HG03135 (cell line): ENCODE measurements at regions not wholly inside any gene's neighbourhood (a gene's known extent, or its start where the extent isn't known, plus 50 kb on each side); places are given as distances from the start of the nearest gene placed in this dataset.
"Not testable (repeated sequence)": the region's sequence is repeated elsewhere in the genome, so short reads cannot be mapped to it uniquely, and the experiment has no call there.

Source experiments
- ATAC-seq: cut with Tn5 transposase; IDR thresholded peaks from one replicate; pipeline ENCODE4 v1.9.1; 2021; ENCODE audit warnings: mild to moderate bottlenecking, moderate library complexity; ENCODE audit not compliant: unreplicated experiment

DNA sequence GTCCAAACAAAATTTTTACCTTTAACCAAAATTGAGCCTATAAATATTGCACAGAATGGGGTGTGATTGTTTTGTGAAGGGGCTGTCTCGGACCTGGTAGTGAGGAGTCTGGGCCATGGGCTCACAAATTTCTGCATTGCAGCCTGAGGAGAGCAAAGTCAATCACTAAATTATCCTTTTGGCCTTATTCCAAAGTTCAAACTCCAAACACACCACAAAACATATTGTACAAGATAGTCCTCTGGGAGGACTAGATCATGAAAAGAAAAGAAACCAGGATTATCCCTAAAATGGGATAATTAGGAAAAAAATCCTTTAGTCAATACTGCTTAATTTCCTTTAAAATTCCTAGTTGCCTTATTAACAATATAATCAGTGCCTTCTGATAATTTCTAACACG, 115.5 kb downstream of the BUB3 start:
- no peak for ATAC-seq

DNA sequence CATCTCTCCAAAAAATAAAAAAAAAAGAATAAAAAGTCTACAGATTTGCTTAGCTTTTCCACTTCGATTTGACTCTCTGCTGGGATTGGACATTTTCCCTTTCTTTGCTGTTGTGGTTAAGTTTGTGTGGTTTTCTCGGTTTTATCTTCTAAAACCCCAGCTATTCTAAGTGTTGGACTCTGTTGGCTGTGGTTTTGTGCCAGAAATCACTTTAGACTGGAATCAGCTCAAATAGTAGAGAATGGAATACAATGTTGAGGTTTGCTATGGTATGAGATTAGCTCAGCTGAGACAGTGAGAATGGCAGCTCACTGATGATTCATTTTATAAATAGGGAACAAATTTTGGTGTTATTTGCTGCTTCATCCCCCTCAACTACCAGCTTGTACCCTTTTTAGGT, 116.0 kb downstream of the BUB3 start:
- no peak for ATAC-seq

GRCh38 chr10:123270806-123271205, 116.6 kb downstream of the BUB3 start:
- ATAC-seq = no peak

DNA sequence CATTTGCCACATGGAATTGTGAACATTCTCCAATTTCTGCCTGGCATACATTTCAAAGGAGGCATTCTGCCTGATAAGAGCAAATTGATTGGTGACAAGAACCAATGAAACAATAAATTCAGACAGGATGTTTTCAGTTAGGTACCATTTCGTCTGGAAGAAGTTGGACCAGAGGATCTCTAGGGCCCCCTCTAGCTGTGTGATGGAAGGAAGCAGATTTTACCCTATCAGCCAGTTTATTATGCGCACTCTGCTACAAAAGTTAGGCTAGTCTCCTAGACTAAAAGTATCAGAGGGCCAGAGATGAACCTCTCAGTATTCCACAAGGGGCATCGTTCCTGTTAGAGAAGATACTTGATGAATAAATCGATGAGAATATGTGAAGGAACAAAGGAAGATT, 118.0 kb downstream of the BUB3 start:
- ATAC-seq = no peak

DNA sequence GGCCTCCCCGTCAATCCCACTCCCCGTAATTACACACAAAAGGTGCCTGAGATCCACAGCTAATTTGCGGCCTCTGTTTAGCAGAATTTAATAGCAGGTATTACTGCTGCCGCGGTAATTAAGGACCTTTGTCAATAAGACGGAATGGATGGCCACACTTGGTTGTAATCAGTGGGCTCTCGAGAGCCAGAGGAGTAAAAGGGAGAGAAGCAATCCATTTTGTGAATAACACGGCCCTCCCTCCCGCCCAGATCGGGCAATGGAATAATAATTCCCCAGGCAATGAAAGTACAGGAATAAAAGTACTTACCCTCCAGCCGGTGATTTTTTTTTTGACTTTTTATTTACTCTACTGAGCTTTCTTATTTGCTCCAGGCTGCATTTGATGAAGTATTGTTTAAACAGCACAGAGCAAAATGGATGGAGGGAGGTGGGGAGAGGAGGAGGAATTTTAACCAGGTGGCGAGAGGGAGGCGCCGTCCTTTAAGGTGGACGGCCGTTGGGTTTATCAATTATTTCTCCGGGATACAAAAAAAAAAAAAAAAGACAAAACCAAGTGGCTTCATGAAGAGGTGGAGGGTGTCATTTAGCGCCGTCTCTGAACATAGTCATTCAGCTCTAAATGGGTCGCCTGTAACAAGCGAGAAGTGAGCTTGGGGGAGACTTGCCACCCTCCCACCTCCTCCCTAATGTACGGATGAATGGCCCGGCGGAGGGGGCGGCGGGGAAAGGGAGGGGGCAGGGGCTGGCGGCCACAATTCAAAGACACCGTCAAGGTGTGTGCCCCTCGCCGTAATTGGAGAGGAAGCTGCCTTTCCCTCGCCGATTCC, 120.3 kb downstream of the BUB3 start:
- ATAC-seq = no peak

DNA sequence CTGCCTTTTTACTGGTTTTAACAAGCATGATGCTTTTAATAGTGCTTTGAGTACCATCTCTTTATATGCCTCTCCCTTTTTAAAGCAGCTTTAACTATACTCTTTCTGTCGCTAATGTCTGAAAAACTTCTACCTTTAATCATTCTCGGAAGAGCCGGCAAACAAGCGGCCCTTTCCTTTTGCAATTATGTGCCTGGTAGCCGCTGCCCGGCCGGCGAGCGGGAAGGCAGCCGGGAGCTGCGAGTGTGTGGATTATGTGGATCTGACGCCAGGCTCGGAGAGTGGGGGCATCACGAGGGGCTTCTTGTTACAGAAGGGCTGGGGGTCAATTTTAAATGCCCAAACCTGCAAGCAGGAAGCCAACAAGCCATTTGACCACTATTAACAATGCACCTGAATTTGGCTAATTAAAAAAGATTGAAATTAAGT, 120.9 kb downstream of the BUB3 start:
- no peak for ATAC-seq

DNA sequence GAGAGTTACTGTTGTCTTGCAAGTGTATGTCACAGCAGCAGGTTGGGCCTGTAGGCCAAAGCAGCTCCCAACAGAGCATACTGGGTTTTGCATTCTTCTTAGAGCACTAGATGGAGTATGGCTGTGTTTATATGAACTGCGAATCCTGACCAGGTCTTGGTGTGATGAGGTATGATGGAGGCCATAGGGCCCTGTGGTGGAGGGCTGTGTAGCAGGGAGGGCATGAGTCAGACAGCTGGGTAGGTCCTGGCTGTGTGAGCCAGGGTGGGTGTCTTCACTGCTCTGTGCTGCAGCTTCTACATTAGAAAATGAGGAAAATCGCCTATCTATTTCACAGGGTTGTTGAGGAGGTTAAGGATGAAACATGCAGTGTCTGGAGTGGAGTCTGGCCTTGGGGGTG, 124.2 kb downstream of the BUB3 start:
- ATAC-seq = no peak

DNA sequence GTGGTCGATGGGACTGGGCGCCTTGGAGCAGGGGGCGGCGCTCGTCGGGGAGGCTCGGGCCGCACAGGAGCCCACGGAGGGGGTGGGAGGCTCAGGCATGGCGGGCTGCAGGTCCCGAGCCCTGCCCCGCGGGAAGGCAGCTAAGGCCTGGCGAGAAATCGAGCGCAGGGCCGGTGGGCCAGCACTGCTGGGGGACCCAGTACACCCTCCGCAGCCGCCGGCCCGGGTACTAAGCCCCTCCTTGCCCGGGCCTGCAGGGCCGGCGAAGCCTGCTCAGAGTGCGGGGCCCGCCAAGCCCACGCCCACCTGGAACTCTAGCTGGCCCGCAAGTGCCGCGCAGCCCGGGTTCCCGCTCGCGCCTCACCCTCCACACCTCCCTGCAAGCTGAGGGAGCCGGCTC, 129.2 kb downstream of the BUB3 start:
- ATAC-seq = not testable (repeated sequence)

GRCh38 chr10:123284022-123284421, 129.8 kb downstream of the BUB3 start:
- ATAC-seq = no peak

DNA sequence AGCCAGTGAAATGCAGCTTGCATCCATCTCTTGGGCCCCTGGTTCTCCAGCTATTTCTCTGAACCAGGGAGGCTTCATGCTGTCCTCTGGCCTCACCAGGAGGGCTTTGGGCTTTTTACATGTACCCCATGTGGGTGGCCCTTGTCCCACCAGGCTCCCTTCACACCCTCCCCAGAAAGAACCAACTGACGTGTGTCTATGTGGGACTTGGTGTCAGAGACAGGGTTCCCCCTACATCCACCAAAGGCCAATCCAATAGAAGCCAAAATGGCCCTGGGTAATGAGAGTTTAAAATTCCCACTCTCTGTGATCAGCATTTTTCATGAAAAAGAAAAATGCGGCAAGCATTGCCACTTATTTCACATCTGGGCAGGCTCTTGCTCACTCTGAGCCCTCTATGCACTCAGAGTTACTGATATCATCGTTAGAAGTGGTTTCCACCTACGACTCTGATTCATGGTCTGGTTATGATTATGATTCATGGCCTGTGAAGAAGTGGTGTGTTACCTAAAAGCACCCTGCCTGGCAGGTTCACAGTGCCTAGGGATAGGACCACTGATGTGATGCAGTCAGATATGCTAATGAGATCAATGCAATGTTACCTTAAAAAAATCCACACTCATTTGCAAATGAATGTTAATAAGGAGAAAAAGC, 133.5 kb downstream of the BUB3 start:
- ATAC-seq = no peak

DNA sequence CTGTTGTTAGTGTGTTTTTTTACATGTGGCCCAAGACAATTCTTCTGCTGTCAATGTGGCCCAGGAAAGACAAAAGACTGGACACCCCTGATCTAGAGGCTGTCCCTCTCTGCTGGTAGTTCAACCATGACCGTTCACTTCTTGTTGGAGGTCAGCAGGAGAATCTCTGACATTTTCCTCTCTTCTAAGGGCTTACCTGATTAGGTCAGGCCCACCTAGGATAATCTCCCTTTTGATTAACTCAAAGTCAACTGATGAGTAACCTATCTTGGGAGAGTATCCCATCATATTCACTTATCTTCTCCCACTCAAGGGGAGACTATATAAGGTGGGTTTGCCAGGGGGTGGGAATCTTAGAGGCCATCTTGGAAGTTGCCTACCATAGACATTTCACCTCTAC, 135.2 kb downstream of the BUB3 start:
- ATAC-seq = no peak

DNA sequence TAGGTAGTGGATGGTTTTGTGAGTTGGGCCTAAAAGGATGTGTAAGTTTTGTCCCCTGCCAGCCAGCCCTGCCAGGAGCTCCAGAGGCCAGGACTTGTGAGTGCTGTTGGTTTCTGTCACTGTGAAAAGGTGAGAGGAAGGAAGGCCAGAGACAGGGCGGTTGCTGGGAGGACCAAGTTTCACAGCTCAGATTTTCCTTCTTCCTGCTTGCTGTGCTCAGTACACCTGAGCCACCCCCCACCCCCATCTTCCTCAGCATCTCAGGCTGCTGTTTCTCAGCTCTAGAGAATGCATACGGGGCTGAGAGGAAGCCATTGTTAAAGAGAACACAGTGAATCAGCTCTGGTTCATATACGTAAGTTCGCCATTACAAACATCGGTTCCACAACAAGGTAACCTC, 139.9 kb downstream of the BUB3 start:
- ATAC-seq = no peak

GRCh38 chr10:123294886-123295285, 140.7 kb downstream of the BUB3 start:
- ATAC-seq = no peak

DNA sequence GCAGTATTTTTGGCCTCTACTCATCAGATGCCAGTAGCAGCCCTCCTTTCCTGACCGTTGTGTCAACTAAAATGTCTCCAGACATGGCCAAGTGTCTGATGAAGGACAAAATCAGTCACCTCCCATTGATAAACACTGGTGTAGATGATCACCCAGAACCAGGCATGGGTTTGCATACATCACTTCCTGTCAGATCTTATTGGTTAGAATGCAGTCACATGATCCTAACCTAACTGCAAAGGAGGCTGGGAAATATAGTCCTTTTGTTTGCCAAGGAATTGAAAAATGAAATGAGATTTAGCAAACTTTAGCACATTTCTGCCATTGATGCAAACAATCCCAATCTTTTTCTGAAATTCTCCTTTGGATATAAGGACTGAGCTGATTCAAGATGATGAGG, 141.4 kb downstream of the BUB3 start:
- ATAC-seq = no peak

DNA sequence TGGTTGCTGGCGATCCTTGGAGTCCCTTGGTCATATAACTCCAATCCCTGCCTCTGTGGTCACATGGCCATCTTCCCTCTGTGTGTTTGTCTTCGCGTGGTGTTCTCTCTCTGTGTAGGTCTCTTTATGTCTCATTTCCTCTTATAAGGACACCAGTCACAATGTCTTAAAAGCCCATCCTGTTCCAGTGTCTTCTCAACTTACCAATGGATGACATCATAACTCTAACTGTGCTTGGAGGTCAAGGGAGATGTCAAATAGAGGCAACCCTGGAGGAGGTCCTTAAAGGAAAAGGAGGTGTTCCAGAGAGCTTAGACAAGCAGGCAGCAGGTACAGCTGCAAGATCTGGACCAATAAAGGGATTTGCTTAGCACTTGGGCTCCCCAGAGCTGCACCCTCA, 143.0 kb downstream of the BUB3 start:
- no peak for ATAC-seq

- ATAC-seq = no peak
These were observed 144.4 kb downstream of the BUB3 start for GRCh38 chr10:123298583-123298982.

DNA sequence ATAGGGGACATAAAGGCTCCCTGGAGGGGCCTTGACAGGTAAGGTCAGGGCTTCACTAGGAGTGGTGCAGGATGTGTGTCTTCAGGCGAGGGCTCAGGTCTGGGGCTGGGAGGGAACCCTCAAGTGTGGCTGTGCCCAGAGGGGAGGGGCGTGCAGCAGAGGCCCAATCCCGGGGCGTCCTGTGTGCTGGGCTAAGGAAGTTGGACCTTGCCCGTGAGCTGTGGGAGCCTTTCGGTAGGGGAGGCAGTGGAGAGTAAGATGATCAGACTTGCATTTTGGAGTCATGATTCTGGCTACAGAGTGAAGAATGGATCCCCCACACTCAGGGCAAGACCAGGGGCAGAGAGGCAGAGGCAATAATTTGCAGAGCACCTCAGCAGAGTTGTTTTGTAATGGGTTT, 145.4 kb downstream of the BUB3 start:
- no peak for ATAC-seq

DNA sequence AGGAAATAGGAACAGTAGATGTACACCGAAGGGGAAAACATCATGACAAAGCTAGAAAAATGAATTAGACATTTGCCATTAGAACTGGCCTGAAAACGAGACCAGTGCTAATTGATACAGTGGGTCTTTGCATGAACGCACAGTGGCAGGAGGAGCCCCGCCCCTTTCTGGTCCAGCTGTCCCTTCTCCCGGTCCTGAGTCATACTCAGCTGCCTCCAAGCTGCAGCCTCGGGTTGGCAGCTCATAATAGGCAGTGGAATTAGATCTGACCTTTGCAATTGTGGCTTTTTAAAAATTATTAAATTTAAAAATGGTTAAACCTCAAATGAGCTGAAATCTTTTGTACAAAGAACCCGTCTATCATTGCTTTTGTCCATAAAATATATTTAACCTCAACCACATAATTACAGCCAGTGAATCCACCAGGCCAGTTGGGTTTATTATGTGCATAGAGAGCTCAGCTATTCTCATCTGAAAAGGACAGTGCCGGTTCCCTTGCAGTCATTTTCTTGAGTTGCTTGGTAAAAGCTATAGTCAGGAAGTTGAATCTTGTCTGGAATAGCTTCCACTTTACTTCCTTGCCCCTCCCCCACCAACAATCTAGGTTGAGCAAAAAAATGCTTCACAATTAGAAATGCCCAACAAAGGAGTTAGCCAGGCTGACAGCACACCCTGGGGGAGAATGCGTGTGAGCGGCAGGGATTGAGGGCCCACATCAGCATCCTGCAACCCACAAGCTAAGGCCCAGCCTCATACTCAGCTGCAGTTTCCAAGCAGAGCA, 147.1 kb downstream of the BUB3 start:
- no peak for ATAC-seq

DNA sequence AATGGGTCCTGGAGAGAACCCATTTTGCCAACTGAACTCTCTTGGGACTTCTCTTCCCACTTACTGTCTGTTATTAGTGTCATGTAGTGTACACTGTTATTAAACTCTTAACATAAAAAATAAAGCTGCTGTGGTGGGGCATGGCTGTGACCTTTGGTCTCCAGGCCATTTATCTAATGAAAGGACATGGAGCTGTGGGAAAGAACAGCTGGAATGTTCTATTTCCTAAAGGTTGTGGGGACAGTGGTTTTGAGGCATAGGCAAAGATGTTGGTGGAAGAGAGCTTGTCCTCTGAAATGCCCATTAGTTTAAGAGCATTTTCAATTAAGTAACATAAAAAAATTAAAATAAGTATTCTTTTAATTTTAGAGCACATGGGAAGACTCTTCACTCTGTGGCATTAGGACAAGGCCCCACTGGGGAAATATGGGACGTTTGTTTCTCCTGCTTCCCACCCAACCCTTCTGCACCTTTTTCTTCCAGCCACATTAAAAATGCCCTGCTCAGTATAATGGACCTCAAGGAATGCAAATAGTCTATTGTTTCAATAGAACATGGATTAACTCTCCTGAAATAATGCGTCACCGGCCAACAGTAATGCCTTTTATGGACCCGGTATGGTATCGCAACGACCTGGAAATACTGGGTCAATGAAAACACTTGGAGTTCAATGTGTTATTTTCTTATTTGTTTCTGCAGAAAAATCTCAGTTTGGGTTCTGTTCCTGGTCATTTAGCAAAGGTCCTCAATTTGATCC, 149.6 kb downstream of the BUB3 start:
- no peak for ATAC-seq

- no peak for ATAC-seq
These were observed 151.5 kb downstream of the BUB3 start for GRCh38 chr10:123305671-123306070.

DNA sequence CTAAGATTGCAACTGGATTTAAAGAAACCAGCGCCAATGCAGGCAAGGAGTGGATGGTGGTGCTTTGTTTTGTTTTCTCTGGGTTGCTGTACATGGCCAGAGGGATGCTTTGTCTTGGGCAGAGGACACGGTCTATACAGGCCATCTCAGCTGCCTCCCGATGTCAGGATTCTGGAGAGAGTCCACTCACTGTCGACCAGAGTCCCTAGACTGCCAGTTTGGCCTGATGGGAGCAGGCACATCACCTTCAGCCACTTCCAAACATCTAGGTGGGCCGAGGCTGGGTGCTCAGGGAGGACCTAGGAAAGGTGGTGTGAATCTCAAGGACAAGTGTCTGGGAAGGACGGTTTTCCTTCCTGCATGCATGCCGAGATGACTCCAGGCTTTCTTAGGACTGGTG, 152.1 kb downstream of the BUB3 start:
- ATAC-seq = no peak
